HCT116 (cell line): ENCODE measurements at regions not wholly inside any gene's neighbourhood (a gene's known extent, or its start where the extent isn't known, plus 50 kb on each side); places are given as distances from the start of the nearest gene placed in this dataset.

Experiments
- EZH2 ChIP-seq: fragments of 200-600 bp; sonication (generic); IDR thresholded peaks from 2 replicates; pipeline ENCODE4 v1.6.1; 2017; ENCODE audit warnings: antibody characterized with exemption, mixed run types
- POLR2A ChIP-seq: IDR thresholded peaks from 2 replicates; pipeline ENCODE4 v1.7.0; 2011; ENCODE audit warnings: borderline replicate concordance; ENCODE audit not compliant: insufficient read depth, insufficient read length; ENCODE audit errors: extremely low read depth
- RAD21 ChIP-seq: IDR thresholded peaks from 2 replicates; pipeline ENCODE4 v1.6.1; 2012; ENCODE audit warnings: low read depth, mild to moderate bottlenecking
- REST ChIP-seq: IDR thresholded peaks from 2 replicates; pipeline ENCODE4 v1.6.1; 2012; ENCODE audit warnings: low read depth
- SRF ChIP-seq: IDR thresholded peaks from 2 replicates; pipeline ENCODE4 v1.6.1; 2012; ENCODE audit warnings: low read depth
- YY1 ChIP-seq: IDR thresholded peaks from 2 replicates; pipeline ENCODE4 v1.6.1; 2011; ENCODE audit warnings: low read length, low read depth, moderate library complexity, mild to moderate bottlenecking; ENCODE audit not compliant: insufficient replicate concordance; ENCODE audit errors: extremely low read depth
- ZNF274 ChIP-seq: fragments of 200-500 bp; sonication (Bioruptor generic); IDR thresholded peaks from 2 replicates; pipeline ENCODE4 v1.6.1; 2014; ENCODE audit warnings: mild to moderate bottlenecking, low read depth, low read length, inconsistent platforms
- TF ChIP-seq, protein P1 (sequence below), 3 experiments: fragments of 200-600 bp in 1 of 3; sonication (generic) in 1 of 3; IDR thresholded peaks in 2 of 3; conservative IDR thresholded peaks in 1 of 3; 2 replicates each; pipeline ENCODE4 v1.5.1; 2012 to 2017; ENCODE audit warnings: low read depth in 2 of 3, low read length in 2 of 3, antibody characterized with exemption in 1 of 3, borderline replicate concordance in 1 of 3, control low read depth in 1 of 3, mild to moderate bottlenecking in 1 of 3, mixed read lengths in 1 of 3, mixed run types in 1 of 3, moderate library complexity in 1 of 3; ENCODE audit not compliant: insufficient read depth in 1 of 3

GRCh38 chr2:215668378-215668775, 232.5 kb upstream of the FN1 start:
- TF ChIP-seq, protein P1, sequence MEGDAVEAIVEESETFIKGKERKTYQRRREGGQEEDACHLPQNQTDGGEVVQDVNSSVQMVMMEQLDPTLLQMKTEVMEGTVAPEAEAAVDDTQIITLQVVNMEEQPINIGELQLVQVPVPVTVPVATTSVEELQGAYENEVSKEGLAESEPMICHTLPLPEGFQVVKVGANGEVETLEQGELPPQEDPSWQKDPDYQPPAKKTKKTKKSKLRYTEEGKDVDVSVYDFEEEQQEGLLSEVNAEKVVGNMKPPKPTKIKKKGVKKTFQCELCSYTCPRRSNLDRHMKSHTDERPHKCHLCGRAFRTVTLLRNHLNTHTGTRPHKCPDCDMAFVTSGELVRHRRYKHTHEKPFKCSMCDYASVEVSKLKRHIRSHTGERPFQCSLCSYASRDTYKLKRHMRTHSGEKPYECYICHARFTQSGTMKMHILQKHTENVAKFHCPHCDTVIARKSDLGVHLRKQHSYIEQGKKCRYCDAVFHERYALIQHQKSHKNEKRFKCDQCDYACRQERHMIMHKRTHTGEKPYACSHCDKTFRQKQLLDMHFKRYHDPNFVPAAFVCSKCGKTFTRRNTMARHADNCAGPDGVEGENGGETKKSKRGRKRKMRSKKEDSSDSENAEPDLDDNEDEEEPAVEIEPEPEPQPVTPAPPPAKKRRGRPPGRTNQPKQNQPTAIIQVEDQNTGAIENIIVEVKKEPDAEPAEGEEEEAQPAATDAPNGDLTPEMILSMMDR (IDR thresholded peaks at IDR 0.05 in 2 of 3, conservative IDR thresholded peaks at IDR 0.05 in 1 of 3; ENCODE audit: borderline replicate concordance in 1 of 3, insufficient read depth in 1 of 3, low read depth in 2 of 3, low read length in 2 of 3) = no peak
- TF ChIP-seq REST (no peak), ZNF274 (no peak), RAD21 (no peak), POLR2A (no peak), EZH2 (no peak), YY1 (no peak), SRF (no peak)
